ENCODE measurements at regions not wholly inside any gene's neighbourhood (a gene's known extent, or its start where the extent isn't known, plus 50 kb on each side); places are given as distances from the start of the nearest gene placed in this dataset.

GRCh38 chr17:78294776-78295175 is 63.3 kb downstream of the TMEM235 start:
- no peak for TF ChIP-seq EZH2 (IDR thresholded peaks at IDR 0.05; ENCODE audit: insufficient read depth, poor library complexity, severe bottlenecking)
- no peak for TF ChIP-seq EZH2phosphoT487 (IDR thresholded peaks at IDR 0.05; ENCODE audit: insufficient read depth, low read depth)

Data from GM23248 (cell line).